HEK293 (cell line): ENCODE measurements at regions not wholly inside any gene's neighbourhood (a gene's known extent, or its start where the extent isn't known, plus 50 kb on each side); places are given as distances from the start of the nearest gene placed in this dataset.
A peak's percentile ranks its signal among the peaks of the same experiment; 100 is the strongest.

Experiments
- GLIS1 ChIP-seq: fragments of 450-650 bp; formaldehyde crosslinking; IDR thresholded peaks from 2 replicates; pipeline ENCODE4 v1.5.1; 2016; ENCODE audit warnings: missing biosample characterization, missing genetic modification characterization
- HOXC10 ChIP-seq: sonication (generic); formaldehyde crosslinking; IDR thresholded peaks from 2 replicates; pipeline ENCODE4 v1.8.1; 2023; ENCODE audit warnings: mild to moderate bottlenecking, missing genetic modification reagents
- KLF10 ChIP-seq: fragments of 450-650 bp; IDR thresholded peaks from 2 replicates; pipeline ENCODE4 v1.5.1; 2018; ENCODE audit warnings: missing biosample characterization, mild to moderate bottlenecking, missing genetic modification characterization
- KLF9 ChIP-seq: fragments of 450-650 bp; formaldehyde crosslinking; IDR thresholded peaks from 2 replicates; pipeline ENCODE4 v1.5.1; 2016; ENCODE audit warnings: missing biosample characterization, missing genetic modification characterization, low read depth
- SALL2 ChIP-seq: fragments of 450-650 bp; formaldehyde crosslinking; IDR thresholded peaks from 2 replicates; pipeline ENCODE4 v1.5.0; 2017; ENCODE audit warnings: missing biosample characterization, mild to moderate bottlenecking, missing genetic modification characterization, borderline replicate concordance
- SCRT2 ChIP-seq: fragments of 450-650 bp; formaldehyde crosslinking; IDR thresholded peaks from 2 replicates; pipeline ENCODE4 v1.5.1; 2016; ENCODE audit warnings: missing biosample characterization, missing genetic modification characterization
- WT1 ChIP-seq: fragments of 450-650 bp; formaldehyde crosslinking; IDR thresholded peaks from 2 replicates; pipeline ENCODE4 v1.5.1; 2016; ENCODE audit warnings: missing biosample characterization, missing genetic modification characterization
- ZBTB11 ChIP-seq: fragments of 450-650 bp; formaldehyde crosslinking; conservative IDR thresholded peaks from 2 replicates; pipeline ENCODE4 v1.5.1; 2016; ENCODE audit warnings: low read depth, missing biosample characterization, missing genetic modification characterization
- ZBTB8A ChIP-seq: fragments of 450-650 bp; formaldehyde crosslinking; IDR thresholded peaks from 2 replicates; pipeline ENCODE4 v1.5.1; 2016; ENCODE audit warnings: missing biosample characterization, missing genetic modification characterization
- ZEB2 ChIP-seq: fragments of 450-650 bp; formaldehyde crosslinking; IDR thresholded peaks from 2 replicates; pipeline ENCODE4 v1.5.1; 2016; ENCODE audit warnings: missing biosample characterization, missing genetic modification characterization
- ZNF10 ChIP-seq: fragments of 450-650 bp; formaldehyde crosslinking; IDR thresholded peaks from 2 replicates; pipeline ENCODE4 v1.5.1; 2017; ENCODE audit warnings: missing biosample characterization, missing genetic modification characterization
- ZNF174 ChIP-seq: fragments of 450-650 bp; formaldehyde crosslinking; IDR thresholded peaks from 2 replicates; pipeline ENCODE4 v1.5.0; 2017; ENCODE audit warnings: missing biosample characterization, mild to moderate bottlenecking, missing genetic modification characterization
- ZNF211 ChIP-seq: fragments of 450-650 bp; formaldehyde crosslinking; IDR thresholded peaks from 2 replicates; pipeline ENCODE4 v1.5.1; 2016; ENCODE audit warnings: low read depth, missing biosample characterization, missing genetic modification characterization
- ZNF350 ChIP-seq: fragments of 450-650 bp; formaldehyde crosslinking; IDR thresholded peaks from 2 replicates; pipeline ENCODE4 v1.5.0; 2017; ENCODE audit warnings: missing biosample characterization, mild to moderate bottlenecking, missing genetic modification characterization
- ZNF354C ChIP-seq: fragments of 450-650 bp; formaldehyde crosslinking; IDR thresholded peaks from 2 replicates; pipeline ENCODE4 v1.5.1; 2016; ENCODE audit warnings: missing biosample characterization, missing genetic modification characterization, low read depth, borderline replicate concordance
- ZNF416 ChIP-seq: fragments of 450-650 bp; formaldehyde crosslinking; IDR thresholded peaks from 2 replicates; pipeline ENCODE4 v1.5.1; 2016; ENCODE audit warnings: missing biosample characterization, missing genetic modification characterization
- ZNF501 ChIP-seq: fragments of 450-650 bp; formaldehyde crosslinking; IDR thresholded peaks from 2 replicates; pipeline ENCODE4 v1.5.1; 2016; ENCODE audit warnings: missing biosample characterization, missing genetic modification characterization
- ZNF514 ChIP-seq: fragments of 450-650 bp; formaldehyde crosslinking; IDR thresholded peaks from 2 replicates; pipeline ENCODE4 v1.5.1; 2016; ENCODE audit warnings: missing biosample characterization, missing genetic modification characterization
- ZNF521 ChIP-seq: fragments of 450-650 bp; formaldehyde crosslinking; IDR thresholded peaks from 2 replicates; pipeline ENCODE4 v1.5.1; 2017; ENCODE audit warnings: missing biosample characterization, mild to moderate bottlenecking, missing genetic modification characterization
- ZNF529 ChIP-seq: fragments of 450-650 bp; formaldehyde crosslinking; IDR thresholded peaks from 2 replicates; pipeline ENCODE4 v1.5.1; 2017; ENCODE audit warnings: missing genetic modification characterization, missing biosample characterization; ENCODE audit not compliant: insufficient replicate concordance
- ZNF654 ChIP-seq: fragments of 450-650 bp; formaldehyde crosslinking; IDR thresholded peaks from 2 replicates; pipeline ENCODE4 v1.5.1; 2016; ENCODE audit warnings: low read depth, missing biosample characterization, missing genetic modification characterization
- ZNF701 ChIP-seq: fragments of 450-650 bp; formaldehyde crosslinking; IDR thresholded peaks from 2 replicates; pipeline ENCODE4 v1.5.1; 2016; ENCODE audit warnings: missing biosample characterization, missing genetic modification characterization
- ZNF837 ChIP-seq: fragments of 450-650 bp; formaldehyde crosslinking; IDR thresholded peaks from 2 replicates; pipeline ENCODE4 v1.5.1; 2016; ENCODE audit warnings: missing biosample characterization, missing genetic modification characterization
- ZSCAN23 ChIP-seq: fragments of 450-650 bp; formaldehyde crosslinking; IDR thresholded peaks from 2 replicates; pipeline ENCODE4 v1.5.1; 2016; ENCODE audit warnings: missing biosample characterization, missing genetic modification characterization
- TF ChIP-seq, protein P1 (sequence below): fragments of 450-650 bp; formaldehyde crosslinking; IDR thresholded peaks from 2 replicates; pipeline ENCODE4 v1.5.1; 2017; ENCODE audit warnings: missing biosample characterization, missing genetic modification characterization
- TF ChIP-seq, protein P2 (sequence below): fragments of 450-650 bp; formaldehyde crosslinking; IDR thresholded peaks from 2 replicates; pipeline ENCODE4 v1.5.1; 2016; ENCODE audit warnings: missing biosample characterization, missing genetic modification characterization
- TF ChIP-seq, protein P3 (sequence below): fragments of 450-650 bp; formaldehyde crosslinking; IDR thresholded peaks from 2 replicates; pipeline ENCODE4 v1.5.0; 2017; ENCODE audit warnings: missing biosample characterization, missing genetic modification characterization, borderline replicate concordance

GRCh38 chr4:112817933-112818593 lies 181.1 kb downstream of the LARP7 start (continued):
- TF ChIP-seq ZEB2 (tag by site-specific recombination) (peak; percentile 61; the same call in 1 of the 2 replicates), KLF10 (no peak), SCRT2 (no peak), GLIS1 (tag by site-specific recombination) (no peak), ZBTB11 (tag by site-specific recombination) (no peak), ZNF416 (tag by site-specific recombination) (no peak), ZSCAN23 (tag by site-specific recombination) (no peak), KLF9 (tag by site-specific recombination) (no peak), ZNF521 (tag by site-specific recombination) (no peak), ZNF701 (tag by site-specific recombination) (no peak), SALL2 (no peak), ZNF350 (no peak), ZNF501 (tag by site-specific recombination) (no peak), ZNF174 (tag by site-specific recombination) (no peak), ZNF10 (tag by site-specific recombination) (no peak), ZNF837 (tag by site-specific recombination) (no peak), ZNF529 (tag by site-specific recombination) (no peak), ZNF654 (no peak), ZNF514 (tag by site-specific recombination) (no peak), WT1 (tag by site-specific recombination) (no peak), ZNF354C (tag by site-specific recombination) (no peak), HOXC10 (CRISPR knock-in tag) (no peak), ZBTB8A (tag by site-specific recombination) (no peak), ZNF211 (tag by site-specific recombination) (no peak)
- TF ChIP-seq, protein P1, sequence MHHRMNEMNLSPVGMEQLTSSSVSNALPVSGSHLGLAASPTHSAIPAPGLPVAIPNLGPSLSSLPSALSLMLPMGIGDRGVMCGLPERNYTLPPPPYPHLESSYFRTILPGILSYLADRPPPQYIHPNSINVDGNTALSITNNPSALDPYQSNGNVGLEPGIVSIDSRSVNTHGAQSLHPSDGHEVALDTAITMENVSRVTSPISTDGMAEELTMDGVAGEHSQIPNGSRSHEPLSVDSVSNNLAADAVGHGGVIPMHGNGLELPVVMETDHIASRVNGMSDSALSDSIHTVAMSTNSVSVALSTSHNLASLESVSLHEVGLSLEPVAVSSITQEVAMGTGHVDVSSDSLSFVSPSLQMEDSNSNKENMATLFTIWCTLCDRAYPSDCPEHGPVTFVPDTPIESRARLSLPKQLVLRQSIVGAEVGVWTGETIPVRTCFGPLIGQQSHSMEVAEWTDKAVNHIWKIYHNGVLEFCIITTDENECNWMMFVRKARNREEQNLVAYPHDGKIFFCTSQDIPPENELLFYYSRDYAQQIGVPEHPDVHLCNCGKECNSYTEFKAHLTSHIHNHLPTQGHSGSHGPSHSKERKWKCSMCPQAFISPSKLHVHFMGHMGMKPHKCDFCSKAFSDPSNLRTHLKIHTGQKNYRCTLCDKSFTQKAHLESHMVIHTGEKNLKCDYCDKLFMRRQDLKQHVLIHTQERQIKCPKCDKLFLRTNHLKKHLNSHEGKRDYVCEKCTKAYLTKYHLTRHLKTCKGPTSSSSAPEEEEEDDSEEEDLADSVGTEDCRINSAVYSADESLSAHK (tag by site-specific recombination) = no peak
- TF ChIP-seq, protein P2, sequence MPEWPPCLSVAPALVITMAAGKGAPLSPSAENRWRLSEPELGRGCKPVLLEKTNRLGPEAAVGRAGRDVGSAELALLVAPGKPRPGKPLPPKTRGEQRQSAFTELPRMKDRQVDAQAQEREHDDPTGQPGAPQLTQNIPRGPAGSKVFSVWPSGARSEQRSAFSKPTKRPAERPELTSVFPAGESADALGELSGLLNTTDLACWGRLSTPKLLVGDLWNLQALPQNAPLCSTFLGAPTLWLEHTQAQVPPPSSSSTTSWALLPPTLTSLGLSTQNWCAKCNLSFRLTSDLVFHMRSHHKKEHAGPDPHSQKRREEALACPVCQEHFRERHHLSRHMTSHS (tag by site-specific recombination) = no peak
- TF ChIP-seq, protein P3, sequence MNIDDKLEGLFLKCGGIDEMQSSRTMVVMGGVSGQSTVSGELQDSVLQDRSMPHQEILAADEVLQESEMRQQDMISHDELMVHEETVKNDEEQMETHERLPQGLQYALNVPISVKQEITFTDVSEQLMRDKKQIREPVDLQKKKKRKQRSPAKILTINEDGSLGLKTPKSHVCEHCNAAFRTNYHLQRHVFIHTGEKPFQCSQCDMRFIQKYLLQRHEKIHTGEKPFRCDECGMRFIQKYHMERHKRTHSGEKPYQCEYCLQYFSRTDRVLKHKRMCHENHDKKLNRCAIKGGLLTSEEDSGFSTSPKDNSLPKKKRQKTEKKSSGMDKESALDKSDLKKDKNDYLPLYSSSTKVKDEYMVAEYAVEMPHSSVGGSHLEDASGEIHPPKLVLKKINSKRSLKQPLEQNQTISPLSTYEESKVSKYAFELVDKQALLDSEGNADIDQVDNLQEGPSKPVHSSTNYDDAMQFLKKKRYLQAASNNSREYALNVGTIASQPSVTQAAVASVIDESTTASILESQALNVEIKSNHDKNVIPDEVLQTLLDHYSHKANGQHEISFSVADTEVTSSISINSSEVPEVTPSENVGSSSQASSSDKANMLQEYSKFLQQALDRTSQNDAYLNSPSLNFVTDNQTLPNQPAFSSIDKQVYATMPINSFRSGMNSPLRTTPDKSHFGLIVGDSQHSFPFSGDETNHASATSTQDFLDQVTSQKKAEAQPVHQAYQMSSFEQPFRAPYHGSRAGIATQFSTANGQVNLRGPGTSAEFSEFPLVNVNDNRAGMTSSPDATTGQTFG (tag by site-specific recombination) = no peak
